Adrenal gland (tissue), 5 donors: ENCODE measurements at regions not wholly inside any gene's neighbourhood (a gene's known extent, or its start where the extent isn't known, plus 50 kb on each side); places are given as distances from the start of the nearest gene placed in this dataset.

Experiments
- CTCF ChIP-seq, 6 experiments: fragments of 450-650 bp in 4 of 6; fragments of 200-600 bp in 2 of 6; sonication (generic) in 1 of 6; IDR thresholded peaks; 1 replicate in 5 of 6; 2 replicates in 1 of 6; pipeline versions ENCODE4 v1.5.1 to v1.8.0; 2016 to 2021; ENCODE audit warnings: antibody characterized with exemption in 6 of 6, mild to moderate bottlenecking in 2 of 6, moderate library complexity in 1 of 6
- POLR2A ChIP-seq, 2 donors: fragments of 450-650 bp; IDR thresholded peaks; one replicate each; pipeline ENCODE4 v1.6.1; 2017; ENCODE audit warnings: antibody characterized with exemption in 2 of 2, mild to moderate bottlenecking in 2 of 2, moderate library complexity in 1 of 2
- donor health status: DM: no; HTN: no; CAD: no.

GRCh38 chr1:11391327-11391726 is 87.6 kb upstream of the DISP3 start:
- TF ChIP-seq POLR2A (IDR thresholded peaks at IDR 0.05): no peak
- no peak for TF ChIP-seq CTCF (IDR thresholded peaks at IDR 0.05)
